Urothelium cell line (cell line): ENCODE measurements at regions not wholly inside any gene's neighbourhood (a gene's known extent, or its start where the extent isn't known, plus 50 kb on each side); places are given as distances from the start of the nearest gene placed in this dataset.

ENCODE experiments used
- DNase-seq: peaks from one replicate; pipeline ENCODE4 v3.0.0; 2011; ENCODE audit warnings: low spot score, mixed read lengths
- FAIRE-seq: peaks from 2 replicates; lab custom pipeline; 2011; peaks lifted over from hg19 to GRCh38; lab: Jason Lieb, UNC

- DNase-seq (peak; percentile 57), FAIRE-seq (no peak)
Observed at GRCh38 chr10:59079386-59080226, 96.8 kb upstream of the PHYHIPL start.

- no peak for FAIRE-seq
Observed at GRCh38 chr10:59082249-59082648, 94.2 kb upstream of the PHYHIPL start.

GRCh38 chr10:59085054-59085453 lies 91.4 kb upstream of the PHYHIPL start:
- DNase-seq (no peak), FAIRE-seq (no peak)

More at GRCh38 chr10:59082249-59082648, 94.2 kb upstream of the PHYHIPL start:
- DNase-seq, result no peak

GRCh38 chr10:59085711-59086502 lies 90.5 kb upstream of the PHYHIPL start:
- FAIRE-seq (no peak), DNase-seq (no peak)

- FAIRE-seq (no peak), DNase-seq (no peak)
Observed at GRCh38 chr10:59087486-59087885, 89.0 kb upstream of the PHYHIPL start.

GRCh38 chr10:59088912-59089573 lies 87.4 kb upstream of the PHYHIPL start:
- DNase-seq (no peak), FAIRE-seq (no peak)

GRCh38 chr10:59090817-59091622 lies 85.4 kb upstream of the PHYHIPL start:
- FAIRE-seq (no peak), DNase-seq (no peak)

- FAIRE-seq, result no peak
Observed at GRCh38 chr10:59093461-59093860, 83.0 kb upstream of the PHYHIPL start.

GRCh38 chr10:59096631-59097030 lies 79.8 kb upstream of the PHYHIPL start:
- peak; percentile 50 for FAIRE-seq

More at GRCh38 chr10:59093461-59093860, 83.0 kb upstream of the PHYHIPL start:
- DNase-seq, result no peak

GRCh38 chr10:59098387-59098786 lies 78.1 kb upstream of the PHYHIPL start:
- DNase-seq (no peak), FAIRE-seq (no peak)

More at GRCh38 chr10:59096631-59097030, 79.8 kb upstream of the PHYHIPL start:
- no peak for DNase-seq

- no peak for FAIRE-seq
- no peak for DNase-seq
Observed at GRCh38 chr10:59098831-59099452, 77.5 kb upstream of the PHYHIPL start.

GRCh38 chr10:59099481-59099880 lies 77.0 kb upstream of the PHYHIPL start:
- DNase-seq, result no peak
- no peak for FAIRE-seq

GRCh38 chr10:59102394-59102793 lies 74.0 kb upstream of the PHYHIPL start:
- DNase-seq, result no peak
- FAIRE-seq, result no peak

- FAIRE-seq (no peak), DNase-seq (no peak)
Observed at GRCh38 chr10:59104186-59104585, 72.3 kb upstream of the PHYHIPL start.

GRCh38 chr10:59106441-59106840 lies 70.0 kb upstream of the PHYHIPL start:
- no peak for FAIRE-seq
- no peak for DNase-seq

GRCh38 chr10:59107147-59107546 lies 69.3 kb upstream of the PHYHIPL start:
- FAIRE-seq (no peak), DNase-seq (no peak)

- no peak for FAIRE-seq
- no peak for DNase-seq
Observed at GRCh38 chr10:59108296-59108870, 68.1 kb upstream of the PHYHIPL start.

GRCh38 chr10:59108886-59109288 lies 67.6 kb upstream of the PHYHIPL start:
- no peak for DNase-seq
- FAIRE-seq, result no peak

- DNase-seq (no peak), FAIRE-seq (no peak)
Observed at GRCh38 chr10:59109826-59110225, 66.6 kb upstream of the PHYHIPL start.

GRCh38 chr10:59124187-59124586 lies 52.3 kb upstream of the PHYHIPL start:
- FAIRE-seq (peak; percentile 17), DNase-seq (no peak)
